ENCODE measurements at regions not wholly inside any gene's neighbourhood (a gene's known extent, or its start where the extent isn't known, plus 50 kb on each side); places are given as distances from the start of the nearest gene placed in this dataset.

GRCh38 chr18:67117804-67118203 lies 398.7 kb downstream of the DSEL start (continued):
- no peak for TF ChIP-seq YY1 (IDR thresholded peaks at IDR 0.05; ENCODE audit: extremely low read depth, insufficient replicate concordance, low read depth, low read length)
- no peak for TF ChIP-seq CEBPB (IDR thresholded peaks at IDR 0.05; ENCODE audit: low read depth)
- no peak for TF ChIP-seq REST (IDR thresholded peaks at IDR 0.05; ENCODE audit: low read depth)
- TF ChIP-seq POLR2A (IDR thresholded peaks at IDR 0.05; ENCODE audit: borderline replicate concordance, extremely low read depth, insufficient read depth, insufficient read length) = no peak

GRCh38 chr18:67109535-67109934 lies 407.0 kb downstream of the DSEL start:
- Histone ChIP-seq H3K27me3 (ENCODE audit: insufficient read depth, low read length) (no peaks in the 10 kb centered on the region), H3K4me2 (ENCODE audit: low read length) (no peak overlapping the region), H3K9me3 (ENCODE audit: control insufficient read depth in 1 of 2, insufficient read depth in 1 of 2, low read depth in 1 of 2, low read length in 2 of 2) (peaks cover 0 to 7% of the 10 kb centered on the region in 2 experiments; a peak in 1 of 4 replicates), H3K9me2 (ENCODE audit: insufficient read depth) (no peaks in the 10 kb centered on the region), H3K36me3 (ENCODE audit: control insufficient read depth in 1 of 2, insufficient read depth in 2 of 2, low read length in 2 of 2) (no peaks in the 10 kb centered on the region), H2AFZ (ENCODE audit: low read depth, low read length, poor library complexity, severe bottlenecking) (no peak overlapping the region), H4K20me1 (ENCODE audit: insufficient read depth) (no peaks in the 10 kb centered on the region; the same call in 1 of the 2 replicates), H3K9ac (ENCODE audit: low read length) (no peak overlapping the region), H3K4me3 (replicated peaks in 1 of 2; ENCODE audit: low read depth in 1 of 2, low read length in 2 of 2) (no peak overlapping the region), H3K79me2 (ENCODE audit: insufficient read depth, low read length) (no peaks in the 10 kb centered on the region), H3K4me1 (ENCODE audit: control insufficient read depth in 1 of 2, insufficient read depth in 2 of 2, low read length in 2 of 2) (no peaks in the 10 kb centered on the region), H3K27ac (ENCODE audit: low read depth, low read length) (no peak overlapping the region)
- POLR2A ChIA-PET = no interaction called here
- ATAC-seq = no peak
- DNase-seq (ENCODE audit: low read depth, low spot score) = no peak
- BruUV-seq (replicated peaks) = no TSS peak
- intact Hi-C loops (cut with micrococcal nuclease) = no loop called here
- RAD21 ChIA-PET (ENCODE audit: low non-redundant PET in 1 of 2, low total read pairs in 2 of 2, uncharacterized antibody in 2 of 2, unreplicated experiment in 2 of 2) = no interaction called here
- TF ChIP-seq ATF3 (IDR thresholded peaks at IDR 0.05) (no peak), EGR1 (IDR thresholded peaks at IDR 0.05; ENCODE audit: low read depth) (no peak), FOSL1 (IDR thresholded peaks at IDR 0.05; ENCODE audit: low read depth) (no peak), ELF1 (IDR thresholded peaks at IDR 0.05; ENCODE audit: borderline replicate concordance, low read depth) (no peak), SP1 (IDR thresholded peaks at IDR 0.05; ENCODE audit: low read depth) (no peak), RAD21 (IDR thresholded peaks at IDR 0.05; ENCODE audit: low read depth) (no peak), TCF7L2 (IDR thresholded peaks at IDR 0.05; ENCODE audit: borderline replicate concordance, extremely low read depth, insufficient read depth, insufficient read length) (no peak), ZFX (IDR thresholded peaks at IDR 0.05) (no peak), JUND (IDR thresholded peaks at IDR 0.05) (no peak), CBX3 (IDR thresholded peaks at IDR 0.05; ENCODE audit: low read depth) (no peak), POLR2AphosphoS5 (IDR thresholded peaks at IDR 0.05; ENCODE audit: low read depth, low read length) (no peak), POLR2A (IDR thresholded peaks at IDR 0.05; ENCODE audit: borderline replicate concordance, extremely low read depth, insufficient read depth, insufficient read length) (no peak), ZNF274 (IDR thresholded peaks at IDR 0.05; ENCODE audit: low read depth, low read length) (no peak), ZBTB33 (IDR thresholded peaks at IDR 0.05; ENCODE audit: extremely low read depth, insufficient replicate concordance, low read length) (no peak), MAX (IDR thresholded peaks at IDR 0.05) (no peak), EZH2phosphoT487 (IDR thresholded peaks at IDR 0.05; ENCODE audit: borderline replicate concordance) (no peak)
- CTCF ChIA-PET = no interaction called here

Data from HCT116 (cell line).